GM12865 (cell line): ENCODE measurements at regions not wholly inside any gene's neighbourhood (a gene's known extent, or its start where the extent isn't known, plus 50 kb on each side); places are given as distances from the start of the nearest gene placed in this dataset.

ENCODE experiments used
- DNase-seq: peaks from one replicate; pipeline ENCODE4 v3.0.0; 2010; ENCODE audit warnings: low read depth
- H3K4me3 ChIP-seq: 2 replicates; pipeline ENCODE4 v1.5.1; 2011; ENCODE audit warnings: mild to moderate bottlenecking, low read depth, low read length, control low read depth
- TF ChIP-seq, protein P1 (sequence below): IDR thresholded peaks from 2 replicates; pipeline ENCODE4 v1.5.1; 2011; ENCODE audit warnings: low read length, control low read depth, low read depth, inconsistent platforms; ENCODE audit not compliant: insufficient read depth; ENCODE audit errors: missing control alignments

DNA sequence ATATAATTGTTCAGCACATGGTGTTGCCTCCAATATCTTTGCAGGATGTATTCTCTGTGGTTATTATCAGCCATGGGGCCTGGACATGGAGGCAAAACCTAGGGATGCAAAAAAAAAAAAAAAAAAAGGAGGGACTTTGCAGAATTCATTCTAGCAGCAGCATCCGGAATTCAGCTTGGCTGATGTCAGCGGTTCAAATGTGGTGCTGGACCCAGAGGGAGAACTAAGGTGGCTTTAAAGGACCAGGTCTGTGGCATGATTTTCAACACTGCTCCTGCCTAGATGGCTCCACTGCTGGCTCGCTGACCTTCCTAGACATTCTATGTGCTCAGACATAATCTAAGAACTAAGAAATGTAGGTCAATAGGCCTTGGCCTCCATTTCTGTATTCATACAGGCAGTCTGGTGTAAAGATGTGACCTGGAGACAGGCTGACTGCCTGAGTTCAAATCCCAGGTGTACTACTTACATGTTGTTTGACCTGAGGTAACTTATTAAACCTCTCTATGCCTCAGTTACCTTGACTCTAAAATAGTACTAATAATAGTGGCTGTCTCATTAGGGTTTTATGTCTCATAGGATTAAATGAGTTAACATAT is 108.6 kb downstream of the PPM1A start:
- no peak overlapping the region for H3K4me3 ChIP-seq
- TF ChIP-seq, protein P1, sequence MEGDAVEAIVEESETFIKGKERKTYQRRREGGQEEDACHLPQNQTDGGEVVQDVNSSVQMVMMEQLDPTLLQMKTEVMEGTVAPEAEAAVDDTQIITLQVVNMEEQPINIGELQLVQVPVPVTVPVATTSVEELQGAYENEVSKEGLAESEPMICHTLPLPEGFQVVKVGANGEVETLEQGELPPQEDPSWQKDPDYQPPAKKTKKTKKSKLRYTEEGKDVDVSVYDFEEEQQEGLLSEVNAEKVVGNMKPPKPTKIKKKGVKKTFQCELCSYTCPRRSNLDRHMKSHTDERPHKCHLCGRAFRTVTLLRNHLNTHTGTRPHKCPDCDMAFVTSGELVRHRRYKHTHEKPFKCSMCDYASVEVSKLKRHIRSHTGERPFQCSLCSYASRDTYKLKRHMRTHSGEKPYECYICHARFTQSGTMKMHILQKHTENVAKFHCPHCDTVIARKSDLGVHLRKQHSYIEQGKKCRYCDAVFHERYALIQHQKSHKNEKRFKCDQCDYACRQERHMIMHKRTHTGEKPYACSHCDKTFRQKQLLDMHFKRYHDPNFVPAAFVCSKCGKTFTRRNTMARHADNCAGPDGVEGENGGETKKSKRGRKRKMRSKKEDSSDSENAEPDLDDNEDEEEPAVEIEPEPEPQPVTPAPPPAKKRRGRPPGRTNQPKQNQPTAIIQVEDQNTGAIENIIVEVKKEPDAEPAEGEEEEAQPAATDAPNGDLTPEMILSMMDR = no peak
- no peak for DNase-seq

GRCh38 chr14:60363275-60363674 is 114.3 kb downstream of the PPM1A start:
- no peak for DNase-seq
- TF ChIP-seq, protein P1 = no peak
- no peak overlapping the region for H3K4me3 ChIP-seq

- TF ChIP-seq, protein P1 = no peak
- no peak overlapping the region for H3K4me3 ChIP-seq
- DNase-seq = no peak
Observed at GRCh38 chr14:60363687-60364086, 114.7 kb downstream of the PPM1A start.

- no peak for DNase-seq
- TF ChIP-seq, protein P1 = no peak
Observed at GRCh38 chr14:60381909-60382308, 104.0 kb downstream of the C14orf39 start.

More at GRCh38 chr14:60381909-60382308, 104.0 kb downstream of the C14orf39 start:
- H3K4me3 ChIP-seq = no peak overlapping the region
